OCI-LY3 (cell line): ENCODE measurements at regions not wholly inside any gene's neighbourhood (a gene's known extent, or its start where the extent isn't known, plus 50 kb on each side); places are given as distances from the start of the nearest gene placed in this dataset.

Source experiments
- EZH2phosphoT487 ChIP-seq: fragments of 200-600 bp; shearing (Covaris generic); IDR thresholded peaks from 2 replicates; pipeline ENCODE4 v1.6.1; 2018; ENCODE audit warnings: antibody characterized with exemption, mixed run types, low read depth
- TF ChIP-seq, protein P1 (sequence below): fragments of 200-600, 300-600 bp; sonication (generic); IDR thresholded peaks from 2 replicates; pipeline ENCODE4 v1.5.1; 2014; ENCODE audit warnings: antibody characterized with exemption, low read length, low read depth

DNA sequence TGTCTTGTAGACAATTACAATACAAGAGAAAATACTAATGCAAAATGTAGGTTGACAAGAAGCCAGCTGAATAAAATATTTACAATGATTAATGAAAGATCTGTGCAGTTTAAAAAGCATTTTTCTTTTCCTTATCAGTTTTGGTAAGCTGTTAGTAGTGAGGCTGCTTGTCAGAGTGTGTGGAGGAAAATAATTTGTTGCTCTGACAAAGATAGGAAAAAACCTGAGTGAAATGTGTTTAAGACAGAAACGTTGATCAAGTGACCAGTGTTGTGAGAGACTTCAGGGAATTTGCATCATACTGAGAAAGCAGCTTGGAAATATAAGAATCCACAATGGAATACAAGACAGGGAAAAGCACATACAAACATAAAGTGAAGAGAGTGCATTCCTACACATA is 360.3 kb upstream of the CDH18 start:
- TF ChIP-seq, protein P1, sequence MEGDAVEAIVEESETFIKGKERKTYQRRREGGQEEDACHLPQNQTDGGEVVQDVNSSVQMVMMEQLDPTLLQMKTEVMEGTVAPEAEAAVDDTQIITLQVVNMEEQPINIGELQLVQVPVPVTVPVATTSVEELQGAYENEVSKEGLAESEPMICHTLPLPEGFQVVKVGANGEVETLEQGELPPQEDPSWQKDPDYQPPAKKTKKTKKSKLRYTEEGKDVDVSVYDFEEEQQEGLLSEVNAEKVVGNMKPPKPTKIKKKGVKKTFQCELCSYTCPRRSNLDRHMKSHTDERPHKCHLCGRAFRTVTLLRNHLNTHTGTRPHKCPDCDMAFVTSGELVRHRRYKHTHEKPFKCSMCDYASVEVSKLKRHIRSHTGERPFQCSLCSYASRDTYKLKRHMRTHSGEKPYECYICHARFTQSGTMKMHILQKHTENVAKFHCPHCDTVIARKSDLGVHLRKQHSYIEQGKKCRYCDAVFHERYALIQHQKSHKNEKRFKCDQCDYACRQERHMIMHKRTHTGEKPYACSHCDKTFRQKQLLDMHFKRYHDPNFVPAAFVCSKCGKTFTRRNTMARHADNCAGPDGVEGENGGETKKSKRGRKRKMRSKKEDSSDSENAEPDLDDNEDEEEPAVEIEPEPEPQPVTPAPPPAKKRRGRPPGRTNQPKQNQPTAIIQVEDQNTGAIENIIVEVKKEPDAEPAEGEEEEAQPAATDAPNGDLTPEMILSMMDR, result no peak
- TF ChIP-seq EZH2phosphoT487, result no peak
